ENCODE measurements at regions not wholly inside any gene's neighbourhood (a gene's known extent, or its start where the extent isn't known, plus 50 kb on each side); places are given as distances from the start of the nearest gene placed in this dataset.
"Not testable (repeated sequence)": the region's sequence is repeated elsewhere in the genome, so short reads cannot be mapped to it uniquely, and the experiment has no call there.

DNA sequence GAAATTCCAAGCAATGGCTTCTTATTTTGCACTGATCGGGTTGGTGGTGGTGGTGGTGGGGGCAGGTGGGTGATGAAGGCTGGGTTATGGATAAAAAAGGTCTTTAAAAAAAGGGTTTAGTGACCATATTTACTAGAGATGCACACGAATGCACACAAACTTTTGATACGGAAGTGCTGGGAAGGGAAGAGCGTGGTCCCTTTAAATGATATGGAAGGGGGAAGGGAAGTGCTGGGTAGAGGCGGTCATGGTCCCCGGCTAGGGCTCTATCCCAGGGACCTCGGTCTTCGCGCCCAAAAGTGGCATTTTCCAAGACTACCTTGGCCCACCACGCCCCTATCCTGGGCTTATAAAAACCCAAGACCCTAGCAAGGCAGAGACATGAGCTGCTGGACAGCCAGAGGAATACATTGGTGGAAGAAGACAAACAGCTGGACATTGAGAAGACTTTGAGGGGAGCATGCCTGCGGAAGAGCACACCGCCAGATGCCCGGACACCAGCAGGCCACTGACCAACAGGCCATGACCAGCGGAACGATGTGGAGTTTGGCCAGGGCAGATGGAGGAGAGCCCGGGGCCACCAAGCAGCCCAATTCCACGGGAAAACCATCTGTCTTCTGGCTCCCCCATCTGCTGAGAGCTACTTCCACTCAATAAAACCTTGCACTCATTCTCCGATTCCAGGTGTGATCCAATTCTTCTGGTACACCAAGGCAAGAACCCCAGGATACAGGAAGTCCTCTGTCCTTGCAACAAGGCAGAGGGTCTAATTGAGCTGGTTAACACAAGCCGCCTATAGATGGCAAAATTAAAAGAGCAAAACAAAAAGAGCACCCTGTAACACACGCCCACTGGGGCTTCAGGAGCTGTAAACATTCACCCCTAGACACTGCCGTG, 1720.2 kb downstream of the MRPL39 start:
- DNase-seq (ENCODE audit: low read depth) = no peak

DNA sequence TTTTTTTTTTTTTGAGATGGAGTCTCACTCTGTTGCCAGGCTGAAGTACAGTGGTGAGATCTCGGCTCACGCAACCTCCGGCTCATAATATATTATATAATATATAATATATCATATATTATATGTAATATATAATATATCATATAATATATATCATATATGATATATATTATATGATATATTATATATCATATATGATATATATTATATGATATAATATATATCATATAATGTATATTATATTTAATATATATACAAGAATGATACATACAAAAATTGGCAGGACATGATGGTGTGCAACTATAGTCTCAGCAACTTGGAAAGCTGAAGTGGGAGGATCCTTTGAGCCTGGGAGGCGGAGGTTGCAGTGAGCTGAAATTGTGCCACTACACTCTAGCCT, 1725.5 kb downstream of the MRPL39 start:
- DNase-seq (ENCODE audit: low read depth) = no peak

DNA sequence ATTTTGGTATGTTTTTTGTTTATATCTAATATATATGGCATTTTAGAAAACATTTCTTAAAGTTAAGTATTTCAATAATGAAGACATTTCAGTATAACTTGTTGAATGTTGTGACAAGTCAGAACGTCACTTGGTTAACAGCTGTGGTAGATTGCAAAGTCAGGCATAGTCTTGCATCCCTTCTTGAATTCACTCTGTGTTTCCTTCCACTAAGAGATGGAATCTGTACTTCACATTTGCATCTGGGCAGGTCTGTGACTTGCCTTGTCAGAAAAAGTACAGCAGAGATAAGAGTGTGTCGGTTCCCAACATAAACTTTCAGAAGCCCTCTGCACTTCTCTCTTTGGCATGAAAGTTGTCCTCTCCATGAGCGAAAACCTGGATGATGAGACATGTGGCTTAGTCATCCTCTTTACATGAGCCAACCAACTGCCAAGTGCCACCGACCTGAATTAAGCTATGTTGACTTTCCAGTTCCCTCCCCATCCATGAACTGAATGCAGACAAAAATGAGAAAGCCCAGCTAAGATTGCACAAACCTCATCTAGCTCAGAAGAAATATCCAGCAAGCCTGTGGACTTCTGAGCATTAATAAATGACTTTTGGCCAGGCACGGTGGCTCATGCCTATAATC, 1730.2 kb downstream of the MRPL39 start:
- DNase-seq (ENCODE audit: low read depth) = no peak

DNA sequence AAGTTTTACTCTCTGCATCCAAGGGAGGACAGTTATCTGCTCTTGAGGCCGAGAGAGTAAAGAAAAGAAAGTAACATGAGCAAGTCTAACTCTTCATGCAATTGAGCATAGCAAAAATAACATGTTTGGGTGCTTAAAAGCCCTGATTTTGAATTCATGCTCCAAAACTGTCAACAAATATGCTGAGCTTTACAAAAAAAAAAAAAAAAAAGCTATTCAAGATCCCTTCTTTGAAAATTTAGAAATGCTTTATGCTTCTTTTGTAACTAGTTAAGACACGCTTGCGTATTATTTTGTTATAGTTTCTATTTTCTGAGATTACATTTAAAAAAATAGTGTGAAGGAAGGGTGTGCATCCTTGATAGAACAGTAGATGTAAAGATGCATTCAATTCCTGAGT, 1733.0 kb downstream of the MRPL39 start:
- DNase-seq (ENCODE audit: low read depth) = no peak

DNA sequence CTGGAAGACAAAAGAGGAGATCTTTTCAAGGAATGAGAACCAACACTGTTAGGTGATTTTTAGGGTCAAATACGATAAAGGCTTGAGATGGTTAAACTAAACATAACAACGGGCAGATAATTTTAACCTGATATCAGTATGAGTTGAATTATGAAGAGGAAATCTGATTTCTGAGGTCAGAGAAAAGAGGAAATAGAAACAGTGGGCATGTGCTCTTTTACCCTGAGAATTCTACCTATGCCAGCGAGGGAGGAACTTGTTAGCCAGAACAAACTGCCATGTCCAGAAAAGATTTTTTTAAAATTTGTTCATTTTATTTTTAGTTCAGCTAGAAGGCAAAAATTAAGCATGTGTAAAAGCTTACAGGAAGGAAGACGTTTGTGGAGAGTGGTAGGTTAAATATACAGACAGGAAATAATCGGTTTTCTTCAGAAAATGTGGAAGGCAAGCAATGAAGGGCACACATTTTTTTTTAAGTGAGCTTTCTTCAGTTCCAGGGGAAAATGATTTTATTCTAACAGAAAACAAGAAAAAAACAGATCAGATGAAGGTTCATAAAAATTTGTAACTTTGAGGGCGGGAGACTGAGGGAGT, 1745.3 kb downstream of the MRPL39 start:
- no peak for DNase-seq (ENCODE audit: low read depth)

DNA sequence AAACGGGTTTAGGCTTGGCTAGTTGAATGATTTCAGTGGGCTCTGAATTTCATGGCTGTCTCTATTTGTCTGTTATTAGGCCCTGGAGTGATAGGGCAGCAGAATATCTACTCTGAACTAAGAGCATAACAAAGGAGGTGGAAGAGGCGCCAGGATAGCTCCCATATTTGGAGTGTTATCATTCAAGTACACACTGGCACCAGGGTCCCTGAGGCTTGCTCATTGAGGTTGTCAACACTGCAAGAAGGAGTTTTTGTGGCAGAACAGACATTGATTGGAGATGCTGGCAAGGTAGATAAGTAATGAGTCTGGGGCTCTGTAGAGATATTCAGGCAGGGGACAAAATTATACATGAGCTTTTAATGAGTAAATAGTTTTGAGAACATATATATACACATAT, 1748.4 kb downstream of the MRPL39 start:
- no peak for DNase-seq (ENCODE audit: low read depth)

DNA sequence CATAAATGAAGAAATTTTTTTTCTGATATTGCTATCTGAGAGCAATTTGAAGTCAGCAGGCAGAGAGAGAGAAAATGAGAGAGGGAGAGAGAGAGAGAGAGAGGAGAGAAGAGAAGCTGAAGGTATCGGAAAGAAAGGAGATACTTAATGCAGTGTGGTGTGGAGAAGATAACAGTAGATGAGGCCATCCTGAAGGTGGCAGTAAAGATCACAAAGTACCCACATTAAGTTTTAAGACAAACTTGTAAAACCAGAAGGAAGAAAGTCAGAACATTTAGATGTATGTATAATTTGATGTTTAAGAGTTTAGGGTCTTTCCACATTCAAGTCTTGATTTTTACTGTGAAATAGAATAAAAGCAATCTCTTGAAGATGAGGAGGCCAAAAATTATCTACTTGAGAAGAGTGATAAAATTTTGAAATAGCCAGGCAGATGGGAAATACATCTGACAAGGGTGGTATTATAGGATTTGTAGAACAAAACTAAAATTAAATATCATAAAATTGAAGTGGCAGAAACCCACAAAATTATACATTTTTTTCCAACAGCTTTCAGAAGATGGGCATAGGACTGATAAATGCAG, 1753.4 kb downstream of the MRPL39 start:
- DNase-seq (ENCODE audit: low read depth) = no peak

DNA sequence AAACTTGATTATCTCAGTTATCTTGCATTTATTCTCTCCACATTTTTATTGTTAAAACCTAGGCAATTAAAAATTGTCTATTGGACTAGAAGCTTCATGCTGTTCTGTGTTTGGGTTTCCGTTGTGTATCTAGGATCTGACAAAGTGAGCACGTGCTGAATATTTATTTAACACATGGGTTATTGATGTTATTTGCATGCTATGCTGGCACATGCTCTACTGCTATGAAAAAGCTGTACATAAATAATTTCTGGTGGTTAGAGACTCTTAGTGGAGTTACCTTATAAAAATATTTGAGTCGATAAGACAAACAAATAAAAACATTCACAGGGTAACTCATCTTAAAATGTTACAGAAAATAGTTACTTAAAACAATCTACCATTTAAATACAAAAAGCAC, 1769.7 kb downstream of the MRPL39 start:
- no peak for DNase-seq (ENCODE audit: low read depth)

DNA sequence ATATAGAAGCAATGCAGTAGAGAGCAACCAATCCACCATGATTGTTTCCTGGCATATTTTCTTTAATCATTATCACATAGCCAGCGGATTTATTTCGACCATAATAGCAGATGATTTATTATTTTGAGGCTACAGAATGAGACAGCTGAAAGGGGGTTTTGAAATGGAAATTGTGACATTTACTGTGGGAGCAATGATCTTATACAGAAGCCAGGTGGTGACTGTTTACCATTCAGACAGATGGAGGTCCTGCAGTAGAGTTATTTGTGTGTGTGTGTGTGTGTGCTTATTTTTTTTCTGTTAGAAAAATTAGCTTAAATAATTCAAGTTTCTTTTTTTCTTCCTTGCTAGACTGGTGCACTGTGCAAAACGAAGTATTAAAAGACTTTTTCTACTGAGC, 1784.5 kb downstream of the MRPL39 start:
- no peak for DNase-seq (ENCODE audit: low read depth)

DNA sequence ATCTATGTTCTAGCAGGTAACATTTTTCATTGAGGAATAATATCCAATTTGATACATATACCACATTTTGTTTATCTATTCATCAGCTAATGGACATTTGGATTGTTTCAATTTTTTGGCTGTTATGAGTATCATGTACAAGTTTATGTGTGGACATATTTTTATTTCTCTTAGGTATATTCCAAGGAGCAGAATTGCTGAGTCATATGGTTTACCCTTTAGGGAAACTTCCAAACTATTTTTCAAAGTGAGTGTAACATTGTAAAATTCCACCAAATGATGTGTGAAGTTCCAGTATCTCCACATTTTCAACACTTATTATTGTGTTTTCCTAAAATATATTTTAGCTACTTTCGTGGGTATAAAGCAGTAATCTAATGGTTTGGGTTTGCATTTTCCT, 1789.9 kb downstream of the MRPL39 start:
- DNase-seq (ENCODE audit: low read depth) = no peak

DNA sequence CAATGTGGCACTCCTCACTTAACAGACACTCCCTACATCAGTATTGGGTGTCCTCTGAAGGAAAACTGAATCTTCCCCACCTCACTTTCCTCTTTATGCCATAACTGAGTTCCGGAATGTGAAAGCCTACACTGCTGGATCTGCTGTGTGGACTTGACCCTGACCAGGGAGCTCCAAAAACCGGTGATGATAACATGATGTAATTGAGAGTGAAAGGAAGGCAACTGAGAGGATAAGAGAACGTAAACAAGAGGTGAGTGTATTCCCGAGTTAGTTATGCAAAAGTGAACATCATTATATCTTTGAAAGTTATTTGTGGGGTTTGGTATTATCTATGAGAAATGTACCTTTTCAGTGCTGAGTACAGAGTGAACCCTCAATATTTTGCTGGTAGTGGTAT, 1794.8 kb downstream of the MRPL39 start:
- DNase-seq (ENCODE audit: low read depth) = no peak

DNA sequence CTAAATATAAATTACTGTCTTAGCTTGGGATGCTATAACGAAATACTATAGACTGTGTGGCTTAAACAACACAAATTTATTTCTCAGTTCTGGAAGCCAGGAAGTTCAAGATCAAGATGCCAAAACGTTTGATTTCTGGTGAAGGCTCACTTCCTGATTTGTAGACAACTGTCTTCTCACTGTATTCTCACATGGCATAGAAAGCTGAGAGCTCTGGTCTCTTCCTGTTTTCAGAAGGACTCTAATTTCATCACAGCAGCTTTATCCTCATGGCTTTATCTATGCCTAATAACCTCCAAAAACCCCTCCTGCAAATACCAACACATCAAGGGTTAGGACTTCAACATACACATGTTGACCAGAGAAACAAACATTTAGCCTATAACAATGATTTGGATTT, 1795.5 kb downstream of the MRPL39 start:
- no peak for DNase-seq (ENCODE audit: low read depth)

DNA sequence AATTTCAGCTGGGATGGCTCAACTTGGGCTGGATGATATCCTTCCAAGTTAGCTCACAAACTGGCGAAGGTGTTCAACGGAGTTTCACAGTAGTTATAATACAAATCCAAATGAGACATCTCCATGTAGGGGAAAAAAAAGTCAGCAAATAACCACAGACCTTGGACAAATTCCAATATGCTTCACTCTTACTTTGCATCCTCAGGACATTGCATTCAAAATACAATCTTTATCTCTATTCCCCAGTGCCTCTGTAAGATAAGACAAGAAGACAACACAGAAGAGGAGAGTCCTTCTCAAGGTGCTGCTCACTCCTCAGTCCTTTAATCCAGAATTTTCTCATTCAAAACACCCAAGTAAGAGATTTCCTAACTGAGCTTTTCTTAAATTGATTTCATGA, 1797.7 kb downstream of the MRPL39 start:
- no peak for DNase-seq (ENCODE audit: low read depth)

DNA sequence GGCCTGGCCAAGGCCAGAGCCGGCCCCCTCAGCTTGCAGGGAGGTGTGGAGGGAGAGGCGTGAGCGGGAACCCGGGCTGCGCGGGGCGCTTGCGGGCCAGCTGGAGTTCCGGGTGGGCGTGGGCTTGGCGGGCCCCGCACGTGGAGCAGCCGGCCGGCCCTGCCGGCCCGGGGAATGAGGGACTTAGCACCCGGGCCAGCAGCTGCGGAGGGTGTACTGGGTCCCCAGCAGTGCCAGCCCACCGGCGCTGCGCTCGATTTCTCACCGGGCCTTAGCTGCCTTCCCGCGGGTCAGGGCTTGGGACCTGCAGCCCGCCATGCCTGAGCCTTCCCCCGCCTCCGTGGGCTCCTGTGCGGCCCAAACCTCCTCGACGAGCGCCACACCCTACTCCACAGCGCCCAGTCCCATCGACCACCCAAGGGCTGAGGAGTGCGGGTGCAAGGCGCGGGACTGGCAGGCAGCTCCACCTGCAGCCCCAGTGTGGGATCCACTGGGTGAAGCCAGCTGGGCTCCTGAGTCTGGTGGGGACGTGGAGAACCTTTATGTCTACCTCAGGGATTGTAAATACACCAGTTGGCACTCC, 1800.2 kb downstream of the MRPL39 start:
- not testable (repeated sequence) for DNase-seq (ENCODE audit: low read depth)

DNA sequence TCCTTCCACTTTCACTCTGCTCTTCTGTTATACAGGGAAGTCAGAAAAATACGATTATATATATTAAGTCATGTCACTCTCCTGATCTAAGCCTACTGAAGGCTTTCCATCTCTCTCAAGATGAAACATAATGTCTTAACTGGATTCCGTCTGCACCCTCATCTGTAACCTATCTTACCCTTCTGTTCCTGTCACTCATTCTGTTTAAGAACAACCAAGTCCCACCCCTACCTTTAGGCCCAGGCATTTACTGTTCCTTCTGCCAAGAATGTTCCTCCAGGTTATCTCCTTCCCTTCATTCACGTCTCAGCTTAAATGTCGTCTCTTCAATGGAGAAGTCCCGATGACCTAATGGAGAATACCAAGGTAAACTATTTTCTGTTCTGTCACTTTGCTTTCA, 1802.4 kb downstream of the MRPL39 start:
- DNase-seq (ENCODE audit: low read depth) = no peak

DNA sequence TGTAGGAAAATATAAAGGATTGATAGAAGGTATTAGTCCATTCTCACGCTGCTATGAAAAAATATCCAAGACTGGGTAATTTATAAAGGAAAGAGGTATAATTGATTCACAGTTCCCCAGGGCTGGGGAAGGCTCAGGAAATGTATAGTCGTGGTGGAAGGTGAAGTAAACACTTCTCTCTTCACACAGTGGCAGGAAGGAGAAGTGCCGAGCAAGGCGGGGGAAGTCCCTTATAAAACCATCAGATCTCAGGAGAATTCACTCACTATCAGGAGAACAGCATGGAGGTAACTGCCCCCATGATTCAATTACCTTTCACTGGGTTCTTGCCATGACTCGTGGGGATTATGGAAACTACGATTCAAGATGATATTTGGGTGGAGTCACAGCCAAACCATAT, 1806.0 kb downstream of the MRPL39 start:
- no peak for DNase-seq (ENCODE audit: low read depth)

DNA sequence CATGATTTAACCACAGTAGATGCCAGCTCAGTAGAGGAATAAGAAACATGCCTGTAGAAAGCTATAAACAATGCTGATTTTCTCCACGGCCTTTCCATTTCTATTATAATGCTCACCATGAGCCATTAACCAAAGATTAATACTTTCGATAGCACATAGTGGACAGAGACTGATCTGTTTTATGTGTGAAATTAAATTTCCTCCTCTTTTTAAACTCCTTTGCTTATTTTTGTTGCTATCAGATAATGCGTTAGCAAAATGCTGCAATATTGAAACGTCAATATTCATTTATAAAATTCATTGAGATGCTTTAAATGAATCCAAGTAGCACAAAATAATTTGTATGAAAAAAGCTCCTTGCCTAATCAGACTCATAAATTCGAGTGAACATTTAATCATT, 1807.9 kb downstream of the MRPL39 start:
- no peak for DNase-seq (ENCODE audit: low read depth)

DNA sequence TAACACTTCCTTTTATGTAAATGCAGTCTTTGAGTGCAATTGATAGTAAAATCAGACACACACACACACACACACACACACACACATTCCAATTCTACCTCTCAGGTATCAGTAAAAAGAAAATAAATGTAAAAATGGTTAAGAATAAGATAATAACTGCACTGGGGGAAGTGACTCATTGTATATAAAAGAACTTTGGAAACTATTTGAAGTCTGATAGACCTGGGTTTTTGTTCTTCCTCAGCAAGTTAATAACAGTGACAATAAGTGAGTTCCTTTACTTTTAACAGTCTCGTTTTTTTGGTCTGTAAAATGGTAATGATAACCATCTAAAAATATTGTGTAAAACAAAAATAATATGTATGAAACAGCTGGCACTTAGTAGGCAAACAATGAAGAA, 1815.0 kb downstream of the MRPL39 start:
- no peak for DNase-seq (ENCODE audit: low read depth)

DNA sequence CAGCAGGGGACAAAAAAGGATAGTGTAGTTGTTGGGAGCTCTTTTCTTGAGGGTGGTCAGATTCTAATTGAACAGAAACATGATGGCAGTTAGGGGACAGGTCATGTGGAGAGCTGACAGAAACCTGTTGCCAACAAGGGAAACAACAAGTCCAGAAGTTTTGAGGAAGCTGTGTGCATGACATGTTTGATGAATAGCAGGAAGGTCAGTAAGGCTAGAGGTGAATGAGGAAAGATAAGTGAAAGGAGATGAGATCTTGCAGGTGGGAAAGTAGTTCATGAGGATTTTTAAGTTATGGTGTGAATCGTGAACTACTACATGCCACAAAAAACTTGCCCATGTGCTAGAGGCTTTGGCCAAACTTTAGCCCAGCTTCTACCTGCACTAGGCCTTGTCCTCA, 1817.4 kb downstream of the MRPL39 start:
- DNase-seq (ENCODE audit: low read depth) = no peak

DNA sequence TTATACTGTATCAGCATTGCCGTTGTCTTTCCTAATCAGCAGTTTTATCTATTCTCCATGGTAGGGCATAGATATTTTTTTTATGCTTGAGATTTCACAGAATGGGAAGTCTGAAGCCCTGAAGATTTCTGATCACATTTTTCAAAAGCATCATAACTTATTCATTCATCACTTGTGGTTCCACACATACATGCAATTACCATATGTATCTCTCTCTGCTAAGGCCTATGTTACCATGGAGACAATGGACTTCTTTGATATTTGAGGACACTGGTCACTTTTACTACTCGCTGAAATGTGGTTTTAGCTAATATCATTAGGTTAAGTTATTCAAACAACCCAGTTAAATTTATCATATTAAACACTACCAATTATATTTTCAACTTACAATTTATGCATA, 1827.0 kb downstream of the MRPL39 start:
- DNase-seq (ENCODE audit: low read depth) = no peak

DNA sequence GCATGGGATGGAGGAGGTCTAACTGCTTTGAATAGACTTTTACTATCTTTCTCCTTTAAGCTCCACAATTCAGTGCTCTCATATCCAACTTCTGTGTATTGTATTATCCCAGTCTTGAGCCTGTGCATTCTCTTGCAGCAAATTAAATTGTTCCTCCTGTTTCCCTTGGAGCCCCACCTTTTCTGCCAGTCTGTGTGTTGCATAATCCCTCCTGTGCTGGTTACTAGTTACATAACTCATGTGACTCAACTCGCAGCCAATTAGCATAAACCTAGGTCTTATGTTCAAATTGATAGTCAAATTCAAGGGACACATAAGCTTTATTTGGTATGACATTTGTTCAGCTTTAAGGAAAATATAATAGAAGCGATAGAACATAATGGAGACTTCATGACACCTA, 1863.5 kb downstream of the MRPL39 start:
- no peak for DNase-seq (ENCODE audit: low read depth)

DNA sequence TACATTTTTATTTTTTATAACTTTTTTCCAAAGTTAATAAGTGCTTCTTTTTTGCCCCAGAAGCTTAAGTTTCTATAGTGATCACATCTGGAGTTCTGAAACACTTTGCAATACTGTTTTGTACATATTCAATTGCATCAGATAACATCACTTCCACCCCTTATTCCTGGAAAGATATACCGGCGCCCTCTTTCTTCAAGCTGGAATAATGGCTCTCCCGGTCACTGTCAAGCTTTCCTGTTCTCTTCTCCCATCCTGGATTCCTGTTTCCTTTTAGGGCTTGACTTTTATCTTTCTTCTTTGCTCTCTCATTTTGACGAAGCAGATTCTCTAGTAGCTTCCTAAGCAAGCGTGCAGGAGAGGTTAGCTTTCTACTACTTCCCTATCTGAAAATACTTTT, 1866.8 kb downstream of the MRPL39 start:
- DNase-seq (ENCODE audit: low read depth) = no peak

DNA sequence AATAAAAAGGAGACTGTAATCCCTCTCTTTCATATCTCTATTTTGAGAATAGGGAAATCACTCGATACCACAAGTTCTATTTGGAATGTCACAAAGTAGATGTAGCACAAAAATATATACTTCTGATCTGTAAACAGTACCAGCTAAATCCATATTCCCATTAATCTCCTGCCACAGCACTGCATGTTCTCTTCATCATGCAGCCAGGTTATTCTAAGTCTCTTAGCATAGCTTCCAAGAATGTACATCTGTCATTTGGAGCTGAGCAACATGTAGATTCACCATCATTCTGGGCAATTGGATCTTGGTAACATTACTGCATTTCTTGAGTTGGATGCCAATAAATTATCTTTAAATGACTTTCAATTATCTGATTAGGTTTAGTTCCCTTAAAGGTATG, 1874.5 kb downstream of the MRPL39 start:
- no peak for DNase-seq (ENCODE audit: low read depth)
